T-helper 2 cell treated with Interferon-gamma antibody and Interleukin-4, amounts not matched to agents 5 μg/mL and 100 μg/mL, for 36 hours (primary cell): ENCODE measurements at regions not wholly inside any gene's neighbourhood (a gene's known extent, or its start where the extent isn't known, plus 50 kb on each side); places are given as distances from the start of the nearest gene placed in this dataset.
"Not testable (repeated sequence)": the region's sequence is repeated elsewhere in the genome, so short reads cannot be mapped to it uniquely, and the experiment has no call there.

ENCODE experiments used
- DNase-seq: peaks from one replicate; pipeline ENCODE4 v3.0.0; 2021; ENCODE audit warnings: low spot score
- H3K27ac Mint-ChIP-seq: one replicate; pipeline ENCODE4 v1.8.0; 2021; ENCODE audit warnings: mild to moderate bottlenecking, mixed read lengths
- H3K27me3 Mint-ChIP-seq: one replicate; pipeline ENCODE4 v1.8.0; 2021; ENCODE audit warnings: low read depth, mixed read lengths
- H3K36me3 Mint-ChIP-seq: one replicate; pipeline ENCODE4 v1.8.0; 2021; ENCODE audit warnings: low read depth, mixed read lengths
- H3K4me1 Mint-ChIP-seq: one replicate; pipeline ENCODE4 v1.8.0; 2021; ENCODE audit warnings: low read depth, mixed read lengths
- H3K4me3 Mint-ChIP-seq: one replicate; pipeline ENCODE4 v1.8.0; 2022; ENCODE audit warnings: mild to moderate bottlenecking, moderate library complexity, mixed read lengths
- H3K9me3 Mint-ChIP-seq: one replicate; pipeline ENCODE4 v1.8.0; 2021; ENCODE audit warnings: mixed read lengths

DNA sequence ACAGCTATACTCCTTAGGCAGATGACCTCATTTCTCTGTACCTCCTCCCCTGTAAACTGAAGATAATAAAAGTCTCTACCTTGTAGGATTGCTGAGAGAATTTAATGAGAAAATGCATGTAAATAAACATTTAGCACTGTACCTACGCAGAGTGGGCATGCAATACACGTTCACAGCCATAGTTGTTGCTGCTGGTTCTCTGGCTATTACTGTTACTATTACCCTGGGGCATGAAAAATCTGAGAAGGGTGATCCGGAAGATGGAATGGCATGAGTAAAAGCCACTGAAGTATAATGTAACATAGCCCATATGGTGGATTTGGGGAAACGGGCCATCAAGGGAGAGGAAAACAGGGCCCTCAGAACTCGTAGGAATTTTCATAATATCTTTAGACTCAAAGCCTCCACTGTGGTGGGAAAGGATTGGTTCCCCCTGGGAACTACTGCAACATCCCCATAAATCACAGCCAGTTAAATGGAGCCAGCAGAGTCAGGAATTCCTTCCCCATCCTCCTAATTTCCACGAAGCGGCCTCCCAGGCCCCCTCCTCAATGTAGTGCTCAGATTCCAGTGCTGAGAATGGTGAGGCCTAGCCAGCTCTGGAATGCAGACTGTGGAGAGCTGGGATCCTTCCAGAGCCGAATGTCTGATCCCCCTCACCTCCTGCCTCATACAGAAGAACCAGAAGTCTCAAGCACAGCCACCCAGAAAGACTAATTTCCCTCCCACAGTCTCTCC is 205.3 kb downstream of the MN1 start:
- H3K27ac Mint-ChIP-seq: no peak overlapping the region
- no peaks in the 10 kb centered on the region for H3K9me3 Mint-ChIP-seq
- H3K36me3 Mint-ChIP-seq: no peaks in the 10 kb centered on the region
- H3K4me1 Mint-ChIP-seq: no peaks in the 10 kb centered on the region
- H3K27me3 Mint-ChIP-seq: no peaks in the 10 kb centered on the region
- no peak for DNase-seq
- no peak overlapping the region for H3K4me3 Mint-ChIP-seq

DNA sequence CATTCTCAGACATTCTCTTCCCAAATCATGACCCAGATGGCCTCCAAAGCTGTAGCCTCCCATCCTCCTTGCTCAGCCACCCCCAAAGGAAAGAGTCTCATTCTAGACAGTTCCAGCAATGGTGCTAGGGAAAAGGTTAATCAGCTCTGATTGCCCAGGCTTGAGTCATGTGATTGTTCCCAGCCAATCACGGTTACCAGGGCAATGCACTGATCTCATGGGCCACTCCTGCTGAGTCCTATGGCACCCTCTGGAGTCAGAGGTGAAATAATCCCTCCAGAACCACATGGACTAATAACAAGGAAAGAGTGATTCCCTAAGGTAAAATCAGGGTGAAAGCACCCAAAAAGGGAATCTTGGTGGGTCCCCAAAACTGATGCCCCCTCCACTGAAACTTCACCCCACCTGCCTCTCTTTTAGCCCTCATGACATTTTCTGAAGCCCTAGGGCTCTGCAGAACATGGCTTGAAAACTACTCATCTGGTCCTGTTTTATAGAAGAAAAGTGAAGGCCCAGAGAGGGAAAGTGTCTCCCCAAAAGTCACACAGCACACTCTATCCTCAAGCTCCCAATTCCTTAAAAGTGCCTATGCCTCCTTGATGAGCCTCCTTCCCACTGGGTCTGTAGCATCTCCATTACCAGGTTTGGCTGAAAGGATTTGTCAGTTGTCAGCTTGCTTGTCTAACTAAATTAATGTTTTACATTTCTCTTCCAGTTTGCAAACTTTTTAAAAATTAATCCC is 203.7 kb downstream of the MN1 start:
- Mint-ChIP-seq H3K27me3 (no peaks in the 10 kb centered on the region), H3K4me3 (no peak overlapping the region), H3K9me3 (no peaks in the 10 kb centered on the region), H3K36me3 (no peaks in the 10 kb centered on the region), H3K27ac (no peak overlapping the region), H3K4me1 (no peaks in the 10 kb centered on the region)
- DNase-seq: no peak

DNA sequence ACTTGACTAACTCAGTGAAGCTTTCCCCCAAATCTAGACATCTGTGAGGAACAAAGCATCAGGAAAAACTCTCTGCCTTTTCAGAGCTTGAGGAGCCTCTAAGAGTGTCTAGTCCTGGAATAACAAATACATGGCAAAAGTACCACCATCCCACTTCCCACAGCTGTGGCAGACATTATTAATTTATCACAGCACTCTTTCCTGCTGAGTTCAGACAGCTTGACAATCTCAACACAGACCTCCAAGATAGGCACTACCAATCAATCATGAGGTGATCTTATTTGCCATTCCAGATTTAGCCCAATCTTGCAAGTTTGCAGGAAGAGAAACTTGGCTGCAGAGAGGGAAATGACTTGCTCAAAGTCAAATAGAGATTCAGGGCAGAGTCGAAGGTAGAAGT is 202.8 kb downstream of the MN1 start:
- Mint-ChIP-seq H3K9me3 (no peaks in the 10 kb centered on the region), H3K4me1 (no peaks in the 10 kb centered on the region), H3K4me3 (no peak overlapping the region), H3K36me3 (no peaks in the 10 kb centered on the region), H3K27ac (no peak overlapping the region), H3K27me3 (no peaks in the 10 kb centered on the region)
- DNase-seq: no peak

DNA sequence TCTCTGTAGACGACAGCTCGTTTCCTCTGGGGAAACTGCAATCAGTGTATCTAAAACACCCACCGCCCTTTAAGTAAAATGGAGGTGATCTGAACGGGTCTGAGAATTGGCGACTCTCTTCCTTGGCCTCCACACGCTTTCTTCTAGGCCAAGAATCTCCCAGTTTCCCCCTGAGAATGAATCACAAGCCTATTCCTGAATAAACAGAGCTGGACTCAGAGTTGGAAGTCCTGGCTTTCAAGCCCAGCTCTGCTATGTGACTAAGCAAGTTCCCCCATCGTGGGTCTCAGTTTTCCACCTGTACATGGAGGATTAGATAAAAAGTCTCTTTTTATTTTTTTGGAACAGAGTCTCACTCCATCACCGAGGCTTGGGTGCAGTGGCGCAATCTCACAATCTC is 200.4 kb downstream of the MN1 start:
- H3K36me3 Mint-ChIP-seq: no peaks in the 10 kb centered on the region
- no peaks in the 10 kb centered on the region for H3K27me3 Mint-ChIP-seq
- H3K9me3 Mint-ChIP-seq: no peaks in the 10 kb centered on the region
- DNase-seq: no peak
- H3K27ac Mint-ChIP-seq: no peak overlapping the region
- H3K4me3 Mint-ChIP-seq: no peak overlapping the region
- no peaks in the 10 kb centered on the region for H3K4me1 Mint-ChIP-seq

DNA sequence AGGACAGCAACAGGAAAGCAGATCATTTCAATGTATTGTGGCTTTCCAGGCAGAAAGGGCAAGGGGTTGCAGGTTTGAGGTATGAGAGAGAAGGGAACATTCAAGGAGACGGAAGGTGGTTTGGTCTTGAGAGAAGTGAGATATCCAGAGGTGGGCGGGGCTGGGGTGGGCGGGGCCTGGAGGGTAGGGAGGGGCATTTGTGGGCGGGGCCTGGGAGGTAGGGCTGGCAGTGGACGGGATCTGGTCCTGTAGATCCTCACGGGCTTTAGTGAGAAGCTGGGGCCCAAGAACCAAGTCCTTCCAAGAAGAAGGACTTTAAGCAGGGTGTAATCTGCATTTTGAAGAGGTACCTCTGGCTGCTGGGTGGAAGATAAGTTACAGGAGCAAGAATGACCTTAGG is 199.2 kb downstream of the MN1 start:
- no peak overlapping the region for H3K4me3 Mint-ChIP-seq
- no peak overlapping the region for H3K27ac Mint-ChIP-seq
- no peak for DNase-seq
- H3K27me3 Mint-ChIP-seq: no peaks in the 10 kb centered on the region
- H3K4me1 Mint-ChIP-seq: no peaks in the 10 kb centered on the region
- no peaks in the 10 kb centered on the region for H3K36me3 Mint-ChIP-seq
- no peaks in the 10 kb centered on the region for H3K9me3 Mint-ChIP-seq

DNA sequence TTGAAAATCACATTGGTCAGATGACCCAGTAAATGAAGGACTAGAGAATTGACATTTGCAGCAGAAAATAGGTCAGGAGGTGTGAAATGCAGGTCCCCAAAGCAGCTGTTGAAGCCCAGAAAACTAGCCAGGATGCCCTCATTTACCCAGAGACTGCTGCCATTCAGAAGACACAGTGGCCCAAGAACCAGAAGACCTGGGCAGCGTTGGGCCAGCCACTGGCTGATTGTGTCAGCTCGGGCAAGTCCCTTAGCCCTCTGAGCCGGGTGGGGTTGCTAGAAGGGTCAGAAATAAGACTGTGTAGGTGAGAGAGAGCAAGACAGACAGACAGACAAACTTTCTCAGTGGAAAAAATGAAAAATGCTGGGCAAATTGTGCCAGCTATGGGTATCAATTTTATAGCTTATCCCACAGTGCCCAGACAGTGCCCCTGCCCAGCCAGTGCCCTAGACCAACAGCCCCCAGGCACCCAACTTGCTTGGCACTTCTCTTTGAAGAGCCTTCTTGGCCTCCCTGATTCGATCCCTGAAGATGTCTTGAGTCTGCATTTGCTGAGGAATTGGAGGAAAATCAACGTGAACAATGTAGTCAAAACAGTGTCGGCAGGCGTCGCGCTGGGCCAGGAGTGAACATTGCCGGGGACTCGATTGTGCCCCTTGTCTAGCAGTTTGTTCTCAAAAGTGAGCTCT is 198.3 kb downstream of the MN1 start:
- no peaks in the 10 kb centered on the region for H3K9me3 Mint-ChIP-seq
- no peaks in the 10 kb centered on the region for H3K27me3 Mint-ChIP-seq
- H3K27ac Mint-ChIP-seq: no peak overlapping the region
- no peak overlapping the region for H3K4me3 Mint-ChIP-seq
- no peak for DNase-seq
- no peaks in the 10 kb centered on the region for H3K4me1 Mint-ChIP-seq
- H3K36me3 Mint-ChIP-seq: no peaks in the 10 kb centered on the region

DNA sequence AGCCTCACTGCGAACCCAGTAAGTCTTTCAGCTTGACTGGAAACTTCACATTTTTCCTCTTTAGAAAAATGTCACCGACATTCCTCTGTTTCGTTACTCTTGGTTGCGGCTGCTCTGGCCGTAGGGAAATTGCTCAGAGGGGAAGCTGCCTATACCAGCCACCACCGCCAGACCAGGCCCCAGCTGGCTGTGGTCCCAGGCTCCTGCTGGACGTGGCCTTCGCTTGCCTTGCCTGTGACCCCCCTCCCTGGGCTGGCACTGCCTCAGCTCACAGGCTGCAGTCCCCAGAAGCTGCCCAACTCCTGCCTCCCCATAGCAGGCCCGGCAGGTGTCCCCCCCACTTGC is 197.8 kb downstream of the MN1 start:
- H3K4me3 Mint-ChIP-seq: no peak overlapping the region
- no peaks in the 10 kb centered on the region for H3K4me1 Mint-ChIP-seq
- H3K36me3 Mint-ChIP-seq: no peaks in the 10 kb centered on the region

DNA sequence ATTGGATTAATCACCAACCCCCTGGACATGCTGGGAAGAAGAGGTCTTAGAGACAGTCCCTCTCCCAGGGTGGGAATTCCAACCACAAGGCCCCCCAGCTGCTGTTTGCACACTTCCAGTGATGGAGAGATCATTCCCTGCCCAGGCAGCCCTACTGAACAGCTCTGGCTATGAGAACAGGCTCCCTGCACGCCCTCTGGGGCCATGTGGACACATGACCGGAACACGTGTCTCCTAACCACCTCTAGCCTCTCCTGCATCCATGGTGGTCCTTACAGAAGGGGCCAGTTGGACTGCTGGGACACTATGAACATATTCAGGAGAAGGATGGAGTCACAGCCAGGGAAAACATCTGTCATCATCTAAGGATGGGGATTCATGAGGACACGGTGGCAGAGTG is 196.2 kb downstream of the MN1 start:
- Mint-ChIP-seq H3K4me3 (no peak overlapping the region), H3K27me3 (no peaks in the 10 kb centered on the region), H3K36me3 (no peaks in the 10 kb centered on the region), H3K9me3 (no peaks in the 10 kb centered on the region), H3K4me1 (no peaks in the 10 kb centered on the region), H3K27ac (no peak overlapping the region)
- DNase-seq: no peak

More for the DNA sequence above, 197.8 kb downstream of the MN1 start:
- Mint-ChIP-seq H3K9me3 (no peaks in the 10 kb centered on the region), H3K27ac (no peak overlapping the region), H3K27me3 (no peaks in the 10 kb centered on the region)
- DNase-seq: no peak

DNA sequence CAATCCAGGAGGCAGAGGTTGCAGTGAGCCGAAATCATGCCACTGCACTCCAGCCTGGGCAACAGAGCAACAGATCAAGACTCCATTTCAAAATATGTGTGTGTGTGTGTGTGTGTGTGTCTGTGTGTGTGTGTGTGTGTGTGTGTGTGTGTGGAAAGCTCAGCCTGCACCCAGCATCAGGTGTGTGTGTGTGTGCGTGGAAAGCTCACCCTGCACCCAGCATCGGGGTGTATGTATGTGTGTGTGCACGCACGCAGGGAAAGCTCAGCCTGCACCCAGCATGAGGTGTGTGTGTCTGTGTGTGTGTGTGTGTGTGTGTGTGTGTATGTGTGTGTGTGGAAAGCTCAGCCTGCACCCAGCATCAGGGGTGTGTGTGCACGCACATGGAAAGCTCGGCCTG is 193.8 kb downstream of the MN1 start:
- H3K4me3 Mint-ChIP-seq, H3K9me3 Mint-ChIP-seq, DNase-seq, H3K36me3 Mint-ChIP-seq, H3K4me1 Mint-ChIP-seq, H3K27ac Mint-ChIP-seq, H3K27me3 Mint-ChIP-seq: not testable (repeated sequence)

DNA sequence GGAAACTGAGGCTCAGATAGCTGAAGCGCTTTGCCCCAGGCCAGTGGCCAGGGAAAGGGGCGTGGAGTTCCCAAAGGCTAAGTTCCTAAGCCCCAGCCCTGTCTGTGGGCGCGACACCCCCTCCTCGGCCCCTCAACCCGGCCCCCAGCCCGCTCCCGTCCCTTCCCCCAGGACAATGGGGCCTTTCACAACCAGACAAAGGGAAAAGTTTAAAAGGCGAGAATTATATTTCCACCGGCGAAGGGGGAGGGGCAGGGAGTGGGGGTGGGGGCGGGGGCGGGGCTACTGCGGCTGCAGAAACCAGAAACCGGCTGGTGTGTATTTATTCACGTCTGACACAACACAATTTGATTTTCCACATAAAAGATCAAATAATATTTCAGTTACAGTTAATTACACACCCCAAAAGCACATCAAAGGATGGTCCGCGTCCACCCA is 192.1 kb downstream of the MN1 start:
- H3K9me3 Mint-ChIP-seq: no peaks in the 10 kb centered on the region
- no peak overlapping the region for H3K27ac Mint-ChIP-seq
- peaks cover 12% of the 10 kb centered on the region for H3K27me3 Mint-ChIP-seq
- no peaks in the 10 kb centered on the region for H3K36me3 Mint-ChIP-seq
- no peak for DNase-seq
- no peak overlapping the region for H3K4me3 Mint-ChIP-seq
- H3K4me1 Mint-ChIP-seq: no peaks in the 10 kb centered on the region

DNA sequence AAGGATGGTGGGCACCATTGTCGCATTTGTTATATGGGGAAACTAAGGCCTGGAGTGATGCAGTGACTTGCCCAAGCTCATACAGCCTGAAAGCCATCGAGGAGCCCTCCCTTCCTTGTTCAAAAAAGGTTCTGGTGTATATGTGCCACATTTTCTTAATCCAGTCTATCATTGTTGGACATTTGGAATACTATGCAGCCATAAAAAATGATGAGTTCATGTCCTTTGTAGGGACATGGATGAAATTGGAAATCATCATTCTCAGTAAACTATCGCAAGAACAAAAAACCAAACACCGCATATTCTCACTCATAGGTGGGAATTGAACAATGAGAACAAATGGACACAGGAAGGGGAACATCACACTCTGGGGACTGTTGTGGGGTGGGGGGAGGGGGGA is 191.4 kb downstream of the MN1 start:
- not testable (repeated sequence) for H3K4me1 Mint-ChIP-seq, H3K9me3 Mint-ChIP-seq, DNase-seq, H3K4me3 Mint-ChIP-seq, H3K27ac Mint-ChIP-seq, H3K36me3 Mint-ChIP-seq
- H3K27me3 Mint-ChIP-seq: peaks cover 19% of the 10 kb centered on the region

DNA sequence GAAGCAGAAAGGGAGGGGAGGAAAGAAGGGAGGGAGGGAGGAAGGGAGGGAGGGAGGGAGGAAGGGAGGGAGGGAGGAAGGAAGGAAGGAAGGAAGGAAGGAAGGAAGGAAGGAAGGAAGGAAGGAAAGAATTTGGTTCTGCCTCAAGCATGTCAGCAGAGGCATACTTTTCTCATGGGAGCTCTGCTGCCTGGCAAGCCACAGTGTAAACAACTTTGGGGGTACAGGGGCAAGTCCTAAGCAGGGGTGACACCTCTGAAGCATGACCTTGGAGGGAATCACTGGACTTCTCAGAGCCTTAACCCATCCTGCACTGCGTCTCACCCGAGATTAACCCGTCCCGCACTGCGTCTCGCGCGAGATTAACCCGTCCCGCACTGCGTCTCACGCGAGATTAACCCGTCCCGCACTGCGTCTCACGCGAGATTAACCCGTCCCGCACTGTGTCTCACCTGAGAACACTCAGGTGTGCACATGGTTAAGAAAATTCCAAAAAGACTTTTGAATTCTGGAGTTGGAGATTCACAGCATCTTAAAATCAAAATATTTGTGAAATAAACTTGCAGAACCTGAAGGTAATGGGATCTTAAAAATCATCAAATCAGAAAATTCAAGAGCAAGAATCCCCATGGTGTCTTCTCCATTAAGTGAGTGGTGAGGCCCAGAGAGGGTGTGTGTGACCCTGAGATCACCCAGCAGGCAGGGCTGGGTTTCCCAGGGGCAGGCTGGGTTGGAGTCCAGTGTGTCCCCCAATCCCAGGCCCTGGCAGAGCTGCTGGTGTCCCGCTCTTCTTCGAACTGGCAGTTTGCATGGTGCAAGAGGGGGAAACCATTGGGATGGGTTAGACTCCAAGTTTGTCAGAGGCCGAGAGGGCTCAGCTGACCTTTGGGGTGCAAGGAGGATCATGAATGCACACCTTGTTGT is 190.4 kb downstream of the MN1 start:
- no peaks in the 10 kb centered on the region for H3K9me3 Mint-ChIP-seq
- no peaks in the 10 kb centered on the region for H3K4me1 Mint-ChIP-seq
- DNase-seq: no peak
- H3K4me3 Mint-ChIP-seq: no peak overlapping the region
- no peak overlapping the region for H3K27ac Mint-ChIP-seq
- H3K27me3 Mint-ChIP-seq: peaks cover 23% of the 10 kb centered on the region
- no peaks in the 10 kb centered on the region for H3K36me3 Mint-ChIP-seq

DNA sequence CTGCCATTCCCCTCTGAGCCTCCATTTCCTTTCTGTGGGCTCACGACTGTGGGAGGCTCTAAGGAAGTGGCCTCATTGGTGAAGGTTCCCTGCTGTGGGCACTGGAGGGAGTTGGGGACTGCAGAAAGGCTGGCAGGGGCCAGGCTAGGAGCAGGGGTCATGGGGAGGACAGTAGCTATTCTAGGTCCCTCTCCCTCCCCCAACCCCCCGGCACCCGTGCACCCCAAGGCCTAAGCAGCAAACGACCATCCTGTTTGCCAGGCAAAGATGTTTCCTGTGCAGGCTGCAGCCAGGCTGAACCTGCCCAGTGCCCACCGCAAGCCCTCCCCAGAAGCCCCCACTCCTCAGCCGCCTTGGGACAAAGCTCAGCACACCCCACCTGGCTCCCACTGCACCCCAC is 189.4 kb downstream of the MN1 start:
- Mint-ChIP-seq H3K4me1 (no peaks in the 10 kb centered on the region), H3K9me3 (no peaks in the 10 kb centered on the region), H3K4me3 (no peak overlapping the region), H3K27me3 (peaks cover 23% of the 10 kb centered on the region), H3K27ac (no peak overlapping the region), H3K36me3 (no peaks in the 10 kb centered on the region)
- no peak for DNase-seq
